GM12864 (cell line): ENCODE measurements at regions not wholly inside any gene's neighbourhood (a gene's known extent, or its start where the extent isn't known, plus 50 kb on each side); places are given as distances from the start of the nearest gene placed in this dataset.
A peak's percentile ranks its signal among the peaks of the same experiment; 100 is the strongest.

Experiments used
- DNase-seq: peaks from one replicate; pipeline ENCODE4 v3.0.0-alpha.2; 2011; ENCODE audit warnings: low read depth
- H3K4me3 ChIP-seq: 2 replicates; pipeline ENCODE4 v1.5.1; 2011; ENCODE audit warnings: mild to moderate bottlenecking, low read depth, low read length, control low read depth
- TF ChIP-seq, protein P1 (sequence below): IDR thresholded peaks from 2 replicates; pipeline ENCODE4 v1.5.1; 2011; ENCODE audit warnings: low read depth, mild to moderate bottlenecking, moderate library complexity, low read length, control low read depth, inconsistent platforms; ENCODE audit errors: missing control alignments

- TF ChIP-seq, protein P1, sequence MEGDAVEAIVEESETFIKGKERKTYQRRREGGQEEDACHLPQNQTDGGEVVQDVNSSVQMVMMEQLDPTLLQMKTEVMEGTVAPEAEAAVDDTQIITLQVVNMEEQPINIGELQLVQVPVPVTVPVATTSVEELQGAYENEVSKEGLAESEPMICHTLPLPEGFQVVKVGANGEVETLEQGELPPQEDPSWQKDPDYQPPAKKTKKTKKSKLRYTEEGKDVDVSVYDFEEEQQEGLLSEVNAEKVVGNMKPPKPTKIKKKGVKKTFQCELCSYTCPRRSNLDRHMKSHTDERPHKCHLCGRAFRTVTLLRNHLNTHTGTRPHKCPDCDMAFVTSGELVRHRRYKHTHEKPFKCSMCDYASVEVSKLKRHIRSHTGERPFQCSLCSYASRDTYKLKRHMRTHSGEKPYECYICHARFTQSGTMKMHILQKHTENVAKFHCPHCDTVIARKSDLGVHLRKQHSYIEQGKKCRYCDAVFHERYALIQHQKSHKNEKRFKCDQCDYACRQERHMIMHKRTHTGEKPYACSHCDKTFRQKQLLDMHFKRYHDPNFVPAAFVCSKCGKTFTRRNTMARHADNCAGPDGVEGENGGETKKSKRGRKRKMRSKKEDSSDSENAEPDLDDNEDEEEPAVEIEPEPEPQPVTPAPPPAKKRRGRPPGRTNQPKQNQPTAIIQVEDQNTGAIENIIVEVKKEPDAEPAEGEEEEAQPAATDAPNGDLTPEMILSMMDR = no peak
- DNase-seq = no peak
- H3K4me3 ChIP-seq = no peak overlapping the region
These were observed 98.3 kb upstream of the ZNF438 start for GRCh38 chr10:31129880-31130405.

DNA sequence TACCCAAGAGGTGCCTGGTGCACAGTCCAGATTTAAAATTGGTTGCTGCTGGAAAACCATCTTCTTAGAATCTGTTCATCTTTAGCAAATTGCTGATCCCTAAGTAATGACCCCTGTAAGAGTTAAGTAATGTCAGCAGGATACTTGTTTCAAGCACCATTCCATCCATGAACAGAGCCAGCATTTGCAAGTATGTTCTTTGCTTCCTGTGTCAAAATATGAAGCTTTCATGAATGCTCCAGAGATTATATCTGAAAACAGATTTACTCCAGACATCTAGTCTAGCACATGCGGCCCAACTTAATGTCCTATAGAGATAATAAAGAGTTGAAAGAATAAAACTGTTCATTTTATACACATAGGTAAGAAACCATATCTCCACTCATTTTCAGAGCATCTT is 98.7 kb upstream of the ZNF438 start:
- TF ChIP-seq, protein P1 = no peak
- no peak overlapping the region for H3K4me3 ChIP-seq
- no peak for DNase-seq

DNA sequence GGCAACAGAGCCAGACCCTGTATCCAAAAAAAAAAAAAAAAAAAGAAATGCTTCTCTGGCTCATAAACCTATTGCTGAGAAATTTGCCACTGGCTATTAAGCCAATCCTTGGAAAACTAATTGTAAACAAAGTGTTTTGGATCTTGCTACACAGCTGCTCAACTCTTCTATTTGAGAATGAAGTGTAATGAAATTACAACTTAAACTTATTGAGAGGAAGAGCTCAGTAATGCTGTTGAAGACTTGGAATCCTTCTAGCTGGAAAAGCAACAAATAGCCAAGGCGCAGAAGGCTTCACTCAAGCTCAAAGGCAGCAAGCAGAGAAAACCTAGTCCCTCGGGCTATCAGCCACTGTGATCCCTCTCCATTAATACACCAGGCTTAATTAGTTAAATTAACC is 99.6 kb upstream of the ZNF438 start:
- TF ChIP-seq, protein P1 = no peak
- no peak overlapping the region for H3K4me3 ChIP-seq
- no peak for DNase-seq

GRCh38 chr10:31132681-31133244 is 101.1 kb upstream of the ZNF438 start:
- TF ChIP-seq, protein P1 = no peak
- no peak overlapping the region for H3K4me3 ChIP-seq
- DNase-seq = no peak

DNA sequence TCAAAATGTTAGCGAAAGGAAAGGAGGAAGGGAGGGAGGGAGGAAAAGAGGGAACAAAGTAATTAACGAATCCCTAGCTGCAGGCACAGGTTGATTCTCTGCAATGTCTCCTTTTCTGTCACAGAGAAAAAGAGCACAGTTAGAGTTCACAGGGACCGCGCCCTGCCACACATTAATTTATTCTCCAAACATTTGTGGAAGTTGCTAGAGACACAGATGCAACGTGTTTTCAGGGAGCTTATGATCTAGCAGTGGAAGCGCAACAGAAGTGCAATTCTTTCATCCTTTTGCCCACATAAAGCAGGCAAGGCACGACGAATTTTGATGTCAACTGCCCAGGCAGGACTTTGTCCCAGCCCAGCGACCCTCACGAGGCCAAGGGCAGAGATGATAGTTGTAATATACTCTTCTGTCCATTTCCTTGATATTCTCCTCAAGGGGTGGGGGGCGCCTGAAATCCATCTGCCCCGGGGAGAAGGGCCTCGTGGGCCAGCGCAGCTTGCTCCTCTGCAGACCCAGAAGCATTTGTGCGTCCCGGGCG is 101.7 kb upstream of the ZNF438 start:
- TF ChIP-seq, protein P1 = no peak
- DNase-seq = no peak
- no peak overlapping the region; the same call in 1 of the 2 replicates for H3K4me3 ChIP-seq

- TF ChIP-seq, protein P1 = no peak
- peak overlapping the region; percentile 53 for H3K4me3 ChIP-seq
- peak; percentile 36 for DNase-seq
These were observed 102.2 kb upstream of the ZNF438 start for GRCh38 chr10:31133792-31134310.
